Mammary epithelial cell (primary cell): ENCODE measurements at regions not wholly inside any gene's neighbourhood (a gene's known extent, or its start where the extent isn't known, plus 50 kb on each side); places are given as distances from the start of the nearest gene placed in this dataset.

Source experiments
- EZH2 ChIP-seq: IDR thresholded peaks from 2 replicates; pipeline ENCODE4 v1.6.1; 2012; ENCODE audit warnings: low read length, inconsistent platforms, borderline replicate concordance
- TF ChIP-seq, protein P1 (sequence below), 2 donors: IDR thresholded peaks in 1 of 2; conservative IDR thresholded peaks in 1 of 2; 2 replicates each; pipeline ENCODE4 v1.5.1; 2011 to 2012; ENCODE audit warnings: inconsistent platforms in 2 of 2, low read length in 2 of 2, mild to moderate bottlenecking in 2 of 2, control low read depth in 1 of 2, low read depth in 1 of 2; ENCODE audit not compliant: insufficient read depth in 1 of 2; ENCODE audit errors: extremely low read depth in 1 of 2

DNA sequence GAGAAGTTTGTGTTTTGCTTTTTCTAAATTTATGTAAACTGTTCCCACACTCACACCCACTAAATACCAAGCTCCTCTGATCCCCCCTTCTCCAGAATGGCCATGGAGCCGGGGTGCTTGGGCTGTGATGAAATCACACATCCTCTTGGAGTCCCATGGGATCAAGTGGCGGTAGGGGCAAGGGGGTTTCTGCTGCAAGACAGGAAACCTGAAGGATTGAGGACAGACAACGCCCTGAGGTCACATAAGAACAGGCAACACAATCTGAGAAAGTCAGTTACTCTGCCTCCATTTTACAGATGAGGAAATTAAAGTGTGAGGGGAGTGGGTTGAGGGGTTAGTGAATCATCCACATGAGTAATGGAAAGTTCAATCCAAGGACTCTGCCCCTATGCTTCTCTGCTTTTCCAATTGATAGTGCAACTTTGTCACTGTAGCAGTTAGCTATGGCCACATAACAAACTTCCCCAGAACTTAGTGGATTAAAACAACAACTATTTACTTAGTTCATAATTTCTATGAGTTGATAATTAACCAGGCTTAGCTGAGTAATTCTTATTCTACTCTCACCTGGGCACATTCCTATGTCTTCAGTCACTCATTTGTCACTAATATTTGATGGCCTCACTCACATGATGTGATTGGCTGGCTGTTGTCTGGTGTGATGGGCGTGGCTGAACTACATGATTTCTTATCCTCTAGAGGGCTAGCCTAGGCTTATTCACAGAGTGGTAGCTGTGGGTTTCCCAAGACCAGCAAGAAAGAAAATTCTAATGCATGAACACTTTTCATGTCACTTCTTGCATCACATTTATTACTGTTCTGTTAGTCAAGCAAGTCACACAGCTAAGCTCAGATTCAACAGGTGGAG, 77.3 kb upstream of the ADRA1D start:
- TF ChIP-seq, protein P1, sequence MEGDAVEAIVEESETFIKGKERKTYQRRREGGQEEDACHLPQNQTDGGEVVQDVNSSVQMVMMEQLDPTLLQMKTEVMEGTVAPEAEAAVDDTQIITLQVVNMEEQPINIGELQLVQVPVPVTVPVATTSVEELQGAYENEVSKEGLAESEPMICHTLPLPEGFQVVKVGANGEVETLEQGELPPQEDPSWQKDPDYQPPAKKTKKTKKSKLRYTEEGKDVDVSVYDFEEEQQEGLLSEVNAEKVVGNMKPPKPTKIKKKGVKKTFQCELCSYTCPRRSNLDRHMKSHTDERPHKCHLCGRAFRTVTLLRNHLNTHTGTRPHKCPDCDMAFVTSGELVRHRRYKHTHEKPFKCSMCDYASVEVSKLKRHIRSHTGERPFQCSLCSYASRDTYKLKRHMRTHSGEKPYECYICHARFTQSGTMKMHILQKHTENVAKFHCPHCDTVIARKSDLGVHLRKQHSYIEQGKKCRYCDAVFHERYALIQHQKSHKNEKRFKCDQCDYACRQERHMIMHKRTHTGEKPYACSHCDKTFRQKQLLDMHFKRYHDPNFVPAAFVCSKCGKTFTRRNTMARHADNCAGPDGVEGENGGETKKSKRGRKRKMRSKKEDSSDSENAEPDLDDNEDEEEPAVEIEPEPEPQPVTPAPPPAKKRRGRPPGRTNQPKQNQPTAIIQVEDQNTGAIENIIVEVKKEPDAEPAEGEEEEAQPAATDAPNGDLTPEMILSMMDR (conservative IDR thresholded peaks at IDR 0.05 in 1 of 2, IDR thresholded peaks at IDR 0.05 in 1 of 2; ENCODE audit: extremely low read depth in 1 of 2, insufficient read depth in 1 of 2, low read depth in 1 of 2, low read length in 2 of 2), result peak; percentile 13 to 15
- no peak for TF ChIP-seq EZH2
